IPS DF 4.7 (cell line): ENCODE measurements at regions not wholly inside any gene's neighbourhood (a gene's known extent, or its start where the extent isn't known, plus 50 kb on each side); places are given as distances from the start of the nearest gene placed in this dataset.
"Not testable (repeated sequence)": the region's sequence is repeated elsewhere in the genome, so short reads cannot be mapped to it uniquely, and the experiment has no call there.

Experiments used
- DNase-seq: peaks from one replicate; pipeline ENCODE4 v3.0.0-alpha.2; 2013; ENCODE audit warnings: low spot score; ENCODE audit errors: extremely low read depth

DNA sequence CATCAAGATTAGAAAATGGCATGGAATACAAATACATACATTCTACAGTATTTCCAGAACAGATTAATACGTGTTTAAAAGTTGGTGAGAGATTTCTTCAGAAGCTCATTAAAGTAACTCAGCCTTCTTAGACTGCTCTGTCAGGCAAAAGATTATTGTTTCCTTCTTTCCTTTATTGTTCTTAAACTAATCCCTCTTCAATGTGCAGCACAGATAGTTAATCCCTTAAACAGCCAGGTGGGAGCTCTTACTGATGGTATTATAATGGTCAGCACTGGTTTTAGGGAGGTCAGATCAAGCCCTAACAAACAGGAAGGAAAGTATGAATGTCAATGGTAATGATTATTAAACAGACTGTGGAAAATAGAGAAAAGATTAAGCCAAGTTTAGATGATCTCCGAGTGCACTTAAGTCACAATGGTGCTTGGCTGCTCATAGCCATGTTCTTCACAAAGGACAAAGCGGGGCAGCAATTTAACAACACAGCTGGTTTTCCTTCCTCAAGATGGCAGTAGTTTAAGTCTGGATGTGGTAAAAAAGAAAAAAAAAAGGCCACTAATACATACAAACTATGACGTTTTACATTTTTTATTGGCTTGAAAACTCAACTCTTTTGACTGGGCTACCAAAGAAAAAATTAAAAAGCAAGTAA, 992.6 kb downstream of the PCDH9 start:
- DNase-seq = no peak

DNA sequence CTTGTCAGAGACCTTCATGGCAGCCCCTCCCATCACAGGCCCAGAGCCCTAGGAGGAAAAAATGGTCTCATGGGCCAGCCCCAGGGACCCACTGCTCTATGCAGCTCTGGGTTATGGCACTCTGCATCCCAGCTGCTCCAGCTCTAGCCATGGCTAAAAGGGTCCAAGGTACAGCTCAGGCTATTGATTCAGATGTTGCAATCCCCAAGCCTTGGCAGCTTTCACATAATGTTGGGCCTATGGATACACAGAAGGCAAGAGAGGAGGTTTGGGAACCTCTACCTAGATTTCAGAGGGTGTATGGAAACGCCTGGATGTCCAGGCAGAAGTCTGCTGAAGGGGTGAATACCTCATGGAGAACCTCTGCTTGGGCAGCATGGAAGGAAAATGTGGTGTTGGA, 996.0 kb downstream of the PCDH9 start:
- no peak for DNase-seq

GRCh38 chr13:66231958-66232357, 998.2 kb downstream of the PCDH9 start:
- DNase-seq = not testable (repeated sequence)

- DNase-seq = no peak
Measured at GRCh38 chr13:66225072-66225471, 1005.1 kb downstream of the PCDH9 start.

GRCh38 chr13:66224663-66225062, 1005.5 kb downstream of the PCDH9 start:
- peak; percentile 82 for DNase-seq

- DNase-seq = no peak
Measured at GRCh38 chr13:66222926-66223325, 1007.2 kb downstream of the PCDH9 start.

- no peak for DNase-seq
Measured at GRCh38 chr13:66222127-66222526, 1008.0 kb downstream of the PCDH9 start.

DNA sequence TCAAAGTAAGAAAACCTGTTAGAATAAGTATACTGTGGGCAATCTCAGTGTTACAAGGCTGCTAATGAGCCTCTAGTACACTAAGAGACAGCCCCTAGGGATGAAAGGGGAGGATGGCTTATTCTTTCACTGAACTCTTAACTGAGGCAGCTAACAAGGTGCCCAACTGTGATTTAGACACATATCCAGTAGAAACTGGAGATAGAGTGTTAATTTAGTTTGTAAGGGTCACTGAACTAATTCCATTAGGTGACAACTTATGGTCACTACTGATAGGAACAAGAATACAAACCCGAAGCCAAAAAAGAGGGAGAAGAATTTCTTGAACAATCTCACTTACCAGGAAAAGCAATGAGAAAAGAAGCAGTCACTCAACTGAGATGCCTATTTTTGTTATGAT, 1010.6 kb downstream of the PCDH9 start:
- DNase-seq = no peak

- no peak for DNase-seq
Measured at GRCh38 chr13:66218583-66218982, 1011.6 kb downstream of the PCDH9 start.

DNA sequence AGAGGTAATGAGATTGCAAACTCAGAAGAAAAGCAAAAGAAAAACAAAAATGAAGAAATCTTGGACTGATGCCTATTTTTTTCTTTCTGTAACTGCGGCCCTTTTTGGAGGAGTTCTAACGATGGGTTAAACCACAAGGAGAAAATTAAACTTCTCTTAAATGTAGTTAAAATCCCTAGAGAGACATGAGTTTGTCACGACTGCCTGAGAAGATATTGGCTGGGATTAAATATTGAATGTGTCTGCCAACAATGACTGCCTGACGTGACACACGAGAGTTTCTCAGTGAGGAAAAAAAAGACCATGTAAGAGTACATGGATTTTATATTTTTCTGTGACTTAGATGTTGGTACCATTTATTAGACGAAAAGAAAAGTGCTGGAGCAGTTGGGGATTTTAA, 1013.4 kb downstream of the PCDH9 start:
- DNase-seq = no peak

DNA sequence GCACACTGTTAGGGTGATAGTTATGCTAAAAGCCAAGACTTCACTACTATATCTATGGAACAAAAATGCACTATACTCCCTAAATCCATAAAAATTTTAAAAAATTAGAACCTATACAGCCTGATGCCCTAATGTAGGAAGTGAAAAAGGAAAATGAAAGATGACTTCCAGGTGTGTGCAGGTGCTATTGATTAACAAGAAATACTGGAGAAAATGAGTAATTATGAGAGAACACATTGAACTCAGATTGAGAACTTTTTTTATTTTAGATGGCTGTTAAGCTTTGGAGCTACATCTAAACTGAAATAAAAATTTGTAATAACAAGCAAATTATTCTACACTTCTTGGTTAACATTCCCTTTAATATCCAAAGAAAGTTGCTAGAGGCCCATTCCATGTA, 1015.7 kb downstream of the PCDH9 start:
- DNase-seq = no peak

- DNase-seq = no peak
Measured at GRCh38 chr13:66212511-66212910, 1017.6 kb downstream of the PCDH9 start.

GRCh38 chr13:66210677-66211076, 1019.5 kb downstream of the PCDH9 start:
- no peak for DNase-seq

DNA sequence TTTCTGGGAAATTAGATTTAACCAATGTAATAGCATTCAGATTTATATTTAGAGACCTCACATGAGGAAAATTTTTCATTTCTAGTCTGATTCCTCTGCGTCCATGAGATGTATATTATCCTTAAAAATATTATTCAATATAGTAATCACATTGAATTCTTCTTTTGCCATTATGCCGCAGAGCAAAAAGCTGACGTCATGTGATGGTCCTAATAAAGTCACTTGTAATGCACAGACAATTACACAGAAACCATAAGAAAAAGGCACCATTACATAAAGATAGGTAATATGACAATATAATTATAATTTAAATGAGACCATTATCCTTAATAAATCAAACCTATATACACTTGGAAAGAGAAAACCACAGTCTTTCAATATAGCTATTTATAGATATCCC, 1021.5 kb downstream of the PCDH9 start:
- no peak for DNase-seq

GRCh38 chr13:66207610-66208009, 1022.5 kb downstream of the PCDH9 start:
- DNase-seq = no peak

GRCh38 chr13:66205807-66206206, 1024.3 kb downstream of the PCDH9 start:
- no peak for DNase-seq

- no peak for DNase-seq
Measured at GRCh38 chr13:66200555-66200954, 1029.6 kb downstream of the PCDH9 start.

- no peak for DNase-seq
Measured at GRCh38 chr13:66195238-66195637, 1034.9 kb downstream of the PCDH9 start.

- DNase-seq = no peak
Measured at GRCh38 chr13:66189986-66190385, 1040.2 kb downstream of the PCDH9 start.

- no peak for DNase-seq
Measured at GRCh38 chr13:66180836-66181235, 1049.3 kb downstream of the PCDH9 start.

GRCh38 chr13:66171920-66172319, 1058.2 kb downstream of the PCDH9 start:
- DNase-seq = no peak

GRCh38 chr13:66162470-66162869, 1067.7 kb downstream of the PCDH9 start:
- DNase-seq = no peak

DNA sequence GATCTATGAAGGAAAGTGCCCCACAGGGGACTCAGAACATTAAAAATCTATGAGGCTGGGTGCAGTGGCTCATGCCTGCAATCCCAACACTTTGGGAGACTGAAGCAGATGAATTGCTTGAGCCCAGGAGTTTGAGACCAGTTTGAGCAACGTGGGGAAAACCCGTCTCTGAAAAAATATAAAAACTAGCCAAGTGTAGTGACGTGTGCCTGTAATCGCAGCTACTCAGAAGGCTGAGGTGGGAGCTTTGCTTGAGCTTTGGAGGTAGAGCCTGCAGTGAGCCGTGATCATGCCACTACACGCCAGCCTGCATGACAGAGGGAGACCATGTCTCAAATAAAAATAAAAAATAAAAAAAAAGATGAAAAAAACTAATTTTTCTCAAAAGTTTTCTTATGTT, 1070.6 kb downstream of the PCDH9 start:
- DNase-seq = no peak

GRCh38 chr13:66154976-66155375, 1075.2 kb downstream of the PCDH9 start:
- DNase-seq = no peak
